ENCODE measurements at regions not wholly inside any gene's neighbourhood (a gene's known extent, or its start where the extent isn't known, plus 50 kb on each side); places are given as distances from the start of the nearest gene placed in this dataset.

- no peak for TF ChIP-seq CTCF (IDR thresholded peaks at IDR 0.05)
- TF ChIP-seq POLR2A (IDR thresholded peaks at IDR 0.05) = no peak
- no peak for TF ChIP-seq EP300 (IDR thresholded peaks at IDR 0.05)
These were observed 225.6 kb upstream of the MOCS1 start for GRCh38 chr6:40159865-40160264.

Data from gastroesophageal sphincter (tissue), 3 donors.